ENCODE measurements at regions not wholly inside any gene's neighbourhood (a gene's known extent, or its start where the extent isn't known, plus 50 kb on each side); places are given as distances from the start of the nearest gene placed in this dataset.
"Not testable (repeated sequence)": the region's sequence is repeated elsewhere in the genome, so short reads cannot be mapped to it uniquely, and the experiment has no call there.

- no peak for DNase-seq
- in situ Hi-C loops (cut with MboI; ENCODE audit: low pct_unique_long_range_greater_than_20kb, low sequenced_read_pairs), result no loop called here
These were observed 118.9 kb downstream of the CETN3 start for GRCh38 chr5:90290648-90291047.

DNA sequence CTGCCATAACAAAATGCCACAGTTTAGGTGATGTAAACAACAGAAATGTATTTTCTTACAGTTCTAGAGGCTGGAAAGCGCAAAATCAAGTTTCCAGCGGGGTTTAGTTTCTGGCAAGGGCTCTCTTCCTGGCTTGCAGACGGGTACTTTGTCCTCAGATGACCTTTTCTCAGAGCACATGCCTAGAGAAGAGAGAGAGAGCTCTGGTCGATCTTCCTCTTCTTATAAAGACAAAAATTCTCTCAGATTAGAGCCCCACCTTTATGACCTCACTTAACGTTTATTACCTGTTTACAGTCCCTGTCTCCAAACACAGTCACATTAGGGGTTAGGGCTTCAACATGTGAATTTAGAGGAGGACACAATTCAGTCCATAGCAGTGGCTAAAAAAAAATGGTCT is 119.7 kb downstream of the CETN3 start:
- in situ Hi-C loops (cut with MboI; ENCODE audit: low pct_unique_long_range_greater_than_20kb, low sequenced_read_pairs), result no loop called here
- DNase-seq, result peak; percentile 51

DNA sequence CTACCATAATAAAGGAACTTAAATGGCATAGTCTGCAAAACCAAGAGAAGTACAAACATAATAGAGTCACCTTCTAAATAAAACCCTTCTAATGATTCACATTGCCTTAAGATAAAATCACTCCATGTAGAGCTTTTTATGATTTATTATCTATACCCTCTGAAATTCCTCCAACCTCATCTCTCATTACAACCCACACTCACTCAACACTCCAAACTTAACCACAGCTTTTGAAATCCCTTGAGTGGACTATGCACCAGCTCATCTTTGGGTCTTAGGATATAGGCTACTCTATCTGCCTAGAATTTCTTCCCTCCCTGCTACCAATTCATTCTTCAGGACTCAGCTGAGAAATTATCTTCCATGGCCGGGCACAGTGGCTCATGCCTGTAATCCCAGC is 122.5 kb downstream of the CETN3 start:
- in situ Hi-C loops (cut with MboI; ENCODE audit: low pct_unique_long_range_greater_than_20kb, low sequenced_read_pairs), result no loop called here
- DNase-seq, result no peak

DNA sequence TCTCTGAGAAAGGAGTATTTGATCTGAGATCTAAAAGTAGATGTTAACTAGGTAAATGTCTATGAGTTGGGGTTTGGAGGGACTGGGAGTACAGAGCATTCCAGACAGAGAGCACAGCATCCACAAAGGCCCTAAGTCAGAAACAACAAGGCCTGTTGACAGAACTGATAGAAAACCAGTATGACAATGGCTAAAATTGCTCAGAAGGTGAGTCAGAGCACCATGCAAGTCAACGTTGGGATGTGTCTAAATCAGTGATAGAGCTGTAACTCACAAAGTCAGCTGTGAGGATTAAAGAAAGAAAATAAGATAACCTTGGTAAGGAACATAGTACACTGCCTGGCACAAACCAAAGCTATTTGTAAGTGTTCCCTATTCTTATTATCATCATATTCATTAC is 124.0 kb downstream of the CETN3 start:
- in situ Hi-C loops (cut with MboI; ENCODE audit: low pct_unique_long_range_greater_than_20kb, low sequenced_read_pairs), result no loop called here
- no peak for DNase-seq

- in situ Hi-C loops (cut with MboI; ENCODE audit: low pct_unique_long_range_greater_than_20kb, low sequenced_read_pairs), result no loop called here
- DNase-seq, result no peak
These were observed 125.2 kb downstream of the CETN3 start for GRCh38 chr5:90284375-90284774.

GRCh38 chr5:90279091-90279490 is 130.5 kb downstream of the CETN3 start:
- no peak for DNase-seq
- in situ Hi-C loops (cut with MboI; ENCODE audit: low pct_unique_long_range_greater_than_20kb, low sequenced_read_pairs), result no loop called here

GRCh38 chr5:90274216-90274615 is 135.3 kb downstream of the CETN3 start:
- in situ Hi-C loops (cut with MboI; ENCODE audit: low pct_unique_long_range_greater_than_20kb, low sequenced_read_pairs), result no loop called here
- no peak for DNase-seq

GRCh38 chr5:90267646-90268045 is 141.9 kb downstream of the CETN3 start:
- in situ Hi-C loops (cut with MboI; ENCODE audit: low pct_unique_long_range_greater_than_20kb, low sequenced_read_pairs), result no loop called here
- DNase-seq, result no peak

DNA sequence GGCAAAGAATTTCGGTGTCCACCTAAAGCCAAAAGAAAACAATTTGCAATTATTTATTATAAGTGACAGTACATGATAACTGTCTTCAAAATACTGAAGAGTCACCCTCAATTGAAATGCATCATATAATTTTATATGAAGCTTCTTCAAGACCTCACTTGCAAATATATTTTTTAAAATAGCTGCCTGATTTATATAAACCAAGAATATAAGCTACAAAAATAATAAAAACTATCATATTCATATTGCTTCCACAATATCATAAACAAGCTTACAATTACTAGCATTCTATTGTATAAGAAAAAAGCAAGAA is 144.1 kb downstream of the CETN3 start:
- in situ Hi-C loops (cut with MboI; ENCODE audit: low pct_unique_long_range_greater_than_20kb, low sequenced_read_pairs), result no loop called here
- no peak for DNase-seq

GRCh38 chr5:90264689-90265544 is 144.6 kb downstream of the CETN3 start:
- peak; percentile 70 for DNase-seq
- in situ Hi-C loops (cut with MboI; ENCODE audit: low pct_unique_long_range_greater_than_20kb, low sequenced_read_pairs), result no loop called here

DNA sequence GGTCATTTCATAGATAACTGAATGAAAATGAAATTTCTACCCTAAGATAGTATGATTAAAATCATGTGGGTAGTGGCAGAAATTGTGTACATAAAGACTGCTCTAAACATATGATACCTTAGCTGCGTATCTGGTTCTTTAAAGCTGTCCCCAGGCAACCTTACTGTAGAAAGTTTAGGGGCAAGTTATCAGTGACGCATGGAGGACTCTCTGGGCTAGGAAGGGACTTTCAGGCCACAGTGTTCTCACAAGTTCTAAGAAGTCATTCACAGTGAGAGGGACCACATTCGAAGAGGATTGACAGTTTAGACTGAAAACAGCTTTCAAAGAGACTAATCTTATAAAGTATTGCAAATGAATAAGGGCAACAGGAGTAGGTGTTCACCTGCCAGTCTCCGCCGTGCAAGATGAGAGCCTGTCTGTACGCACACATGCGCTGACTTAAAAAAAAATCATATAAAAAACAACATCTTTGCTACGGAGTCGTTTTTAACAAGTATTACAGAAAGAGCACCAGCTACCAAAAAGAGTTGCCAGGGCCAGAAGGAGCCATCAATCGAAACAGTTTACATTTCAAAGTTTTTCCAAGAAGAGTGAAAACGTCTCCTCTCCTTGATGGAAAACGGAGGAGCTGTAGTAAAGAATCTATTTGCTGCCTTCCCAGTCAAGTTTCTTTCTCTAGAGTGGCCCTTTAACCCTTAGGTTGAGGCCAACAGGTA is 146.3 kb downstream of the CETN3 start:
- DNase-seq, result no peak
- in situ Hi-C loops (cut with MboI; ENCODE audit: low pct_unique_long_range_greater_than_20kb, low sequenced_read_pairs), result no loop called here

- in situ Hi-C loops (cut with MboI; ENCODE audit: low pct_unique_long_range_greater_than_20kb, low sequenced_read_pairs), result no loop called here
- no peak for DNase-seq
These were observed 158.1 kb downstream of the CETN3 start for GRCh38 chr5:90251447-90251846.

- no peak for DNase-seq
- in situ Hi-C loops (cut with MboI; ENCODE audit: low pct_unique_long_range_greater_than_20kb, low sequenced_read_pairs), result no loop called here
These were observed 160.9 kb downstream of the CETN3 start for GRCh38 chr5:90248640-90249039.

DNA sequence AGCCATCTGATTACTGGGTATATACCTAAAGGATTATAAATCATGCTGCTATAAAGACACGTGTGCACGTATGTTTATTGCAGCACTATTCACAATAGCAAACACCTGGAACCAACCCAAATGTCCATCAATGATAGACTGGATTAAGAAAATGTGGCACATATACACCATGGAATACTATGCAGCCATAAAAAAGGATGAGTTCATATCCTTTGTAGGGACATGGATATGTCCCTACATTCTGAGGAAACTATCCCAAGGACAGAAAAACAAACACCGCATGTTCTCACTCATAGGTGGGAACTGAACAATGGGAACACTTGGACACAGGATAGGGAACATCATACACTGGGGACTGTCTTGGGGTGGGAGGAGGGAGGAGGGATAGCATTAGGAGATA is 165.7 kb downstream of the CETN3 start:
- in situ Hi-C loops (cut with MboI; ENCODE audit: low pct_unique_long_range_greater_than_20kb, low sequenced_read_pairs), result not testable (repeated sequence)

GRCh38 chr5:90233476-90233875 is 176.1 kb downstream of the CETN3 start:
- in situ Hi-C loops (cut with MboI; ENCODE audit: low pct_unique_long_range_greater_than_20kb, low sequenced_read_pairs), result no loop called here
- DNase-seq, result no peak

More for the DNA sequence above, 165.7 kb downstream of the CETN3 start:
- DNase-seq, result not testable (repeated sequence)

DNA sequence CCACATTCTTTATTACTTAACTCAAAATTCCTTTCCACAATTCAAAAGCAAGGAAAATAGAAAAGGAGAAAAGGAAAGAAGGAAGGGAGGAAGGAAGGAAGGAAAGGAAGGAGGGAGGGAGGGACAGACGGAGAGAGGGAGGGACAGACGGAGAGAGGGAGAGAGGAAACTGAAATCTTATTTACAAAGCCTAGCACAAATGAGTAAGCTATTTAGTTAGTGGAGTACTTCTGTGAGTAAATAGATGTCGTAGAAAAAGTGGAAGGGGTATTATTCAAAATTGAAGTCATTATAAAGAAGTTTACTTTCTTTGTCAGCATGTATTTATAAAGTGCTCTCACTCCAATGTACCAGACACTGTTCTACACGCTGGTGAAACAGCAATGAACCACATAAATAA is 177.9 kb downstream of the CETN3 start:
- in situ Hi-C loops (cut with MboI; ENCODE audit: low pct_unique_long_range_greater_than_20kb, low sequenced_read_pairs), result no loop called here
- no peak for DNase-seq

DNA sequence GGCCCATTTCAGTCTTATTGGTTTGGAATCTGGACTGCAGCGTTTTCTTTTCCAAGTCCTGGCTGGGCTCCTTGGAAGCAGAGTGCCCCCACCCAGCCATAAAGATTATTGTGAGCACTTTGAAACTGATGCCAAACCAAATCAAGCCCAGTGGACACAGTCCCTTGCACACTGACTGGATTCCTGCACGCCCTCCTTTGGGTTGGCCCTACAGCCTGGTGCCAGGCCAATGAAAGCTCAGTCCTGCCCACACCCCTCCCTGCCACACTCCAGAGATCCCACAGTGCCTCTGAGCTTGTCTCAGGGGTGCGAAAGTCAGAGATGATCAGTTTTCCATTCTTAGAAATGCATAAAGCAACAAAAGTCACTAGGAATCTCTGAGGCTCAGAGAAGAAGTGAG is 181.9 kb downstream of the CETN3 start:
- in situ Hi-C loops (cut with MboI; ENCODE audit: low pct_unique_long_range_greater_than_20kb, low sequenced_read_pairs), result no loop called here
- no peak for DNase-seq

DNA sequence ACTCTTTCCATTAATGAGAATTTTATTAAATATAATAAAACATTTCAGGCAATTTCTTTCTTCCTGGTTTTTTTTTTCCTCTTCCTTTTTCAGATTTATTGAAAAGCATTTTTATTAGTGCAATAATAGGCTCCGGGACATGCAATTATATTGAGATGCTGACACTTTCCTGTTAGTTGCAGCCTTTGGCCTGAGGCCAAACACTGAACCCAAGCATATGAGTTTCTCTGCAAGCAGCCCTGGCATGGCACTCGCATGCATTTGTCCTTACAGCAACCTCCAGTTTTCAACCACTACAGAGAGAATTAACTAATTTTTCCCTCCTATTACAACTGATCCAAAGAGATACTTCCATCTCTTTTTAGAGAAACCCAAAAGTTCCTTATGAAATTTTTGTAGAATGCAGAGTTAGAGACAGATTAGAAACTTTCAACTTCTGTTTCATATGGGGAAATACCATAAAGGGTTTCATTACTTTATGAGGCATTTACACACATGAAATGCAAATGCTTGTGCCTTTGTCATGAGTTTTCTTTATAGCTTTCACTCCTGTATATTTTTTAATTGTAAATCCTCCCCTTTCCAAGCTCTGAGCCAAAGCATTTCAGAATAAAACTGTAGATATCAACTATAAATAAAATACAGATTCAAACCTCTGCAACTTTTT is 183.0 kb downstream of the CETN3 start:
- in situ Hi-C loops (cut with MboI; ENCODE audit: low pct_unique_long_range_greater_than_20kb, low sequenced_read_pairs), result no loop called here
- no peak for DNase-seq

DNA sequence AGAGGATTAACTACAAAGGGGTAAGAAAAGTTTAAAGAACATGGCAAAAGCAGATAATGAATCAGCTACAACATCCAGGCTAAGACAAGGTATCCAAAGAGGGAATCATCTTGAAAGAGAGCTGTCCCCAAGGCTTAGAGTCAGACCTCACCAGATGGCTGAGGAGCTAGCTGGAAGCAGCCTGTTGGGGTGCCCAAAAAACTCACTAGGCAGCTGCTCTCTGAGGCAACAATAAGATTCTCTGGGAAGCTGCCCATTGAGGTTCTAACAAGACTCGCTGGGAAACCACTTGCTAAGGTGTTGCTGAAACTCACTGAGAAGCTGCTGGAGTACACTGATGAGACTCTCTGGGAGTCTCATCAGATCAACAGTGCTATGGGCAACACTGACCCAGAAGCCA is 185.2 kb downstream of the CETN3 start:
- no peak for DNase-seq
- in situ Hi-C loops (cut with MboI; ENCODE audit: low pct_unique_long_range_greater_than_20kb, low sequenced_read_pairs), result no loop called here

DNA sequence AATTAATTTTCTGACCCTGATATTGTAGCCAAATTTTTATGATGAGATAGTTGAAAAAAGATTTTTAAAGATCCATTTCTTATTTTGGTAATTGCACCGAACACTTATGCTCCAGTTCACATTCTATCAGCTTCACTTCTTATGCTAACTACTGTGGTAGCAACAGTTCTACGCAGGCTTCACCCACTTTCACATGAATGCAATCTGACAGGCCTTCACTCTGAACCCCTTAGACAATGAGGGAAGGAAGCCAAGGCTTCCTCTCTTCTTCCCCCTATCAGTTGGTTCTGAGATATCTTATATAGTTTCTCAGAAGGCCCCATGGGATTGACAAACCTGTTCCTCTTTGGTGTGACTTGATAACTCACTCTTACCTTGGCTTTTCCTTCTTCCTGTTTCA is 185.8 kb downstream of the CETN3 start:
- in situ Hi-C loops (cut with MboI; ENCODE audit: low pct_unique_long_range_greater_than_20kb, low sequenced_read_pairs), result no loop called here
- DNase-seq, result peak; percentile 44
